Brain microvascular endothelial cell (primary cell): ENCODE measurements at regions not wholly inside any gene's neighbourhood (a gene's known extent, or its start where the extent isn't known, plus 50 kb on each side); places are given as distances from the start of the nearest gene placed in this dataset.

ENCODE experiments used
- DNase-seq: peaks from one replicate; pipeline ENCODE4 v3.0.0-alpha.2; 2020
- H3K27ac ChIP-seq: fragments of 250-450 bp; sonication (Bioruptor Pico); 2 replicates; pipeline ENCODE4 v1.5.1; 2020; ENCODE audit warnings: mild to moderate bottlenecking, moderate library complexity
- H3K27me3 ChIP-seq: fragments of 250-450 bp; sonication (Bioruptor Pico); replicated peaks from 2 replicates; pipeline ENCODE4 v1.5.1; 2020; ENCODE audit warnings: mild to moderate bottlenecking
- H3K36me3 ChIP-seq: fragments of 250-450 bp; sonication (Bioruptor Pico); replicated peaks from 2 replicates; pipeline ENCODE4 v1.5.1; 2020; ENCODE audit warnings: mild to moderate bottlenecking
- H3K4me3 ChIP-seq: 2 replicates; pipeline ENCODE4 v1.5.1; 2011; ENCODE audit warnings: low read depth, mild to moderate bottlenecking, control low read depth, low read length, moderate library complexity
- in situ Hi-C: cut with HindIII; loops from 2 replicates; pipeline ENCODE4 v1.10.0; 2017; ENCODE audit warnings: low sequenced_read_pairs, low pct_ligation_motif_present
- TF ChIP-seq, protein P1 (sequence below): IDR thresholded peaks from 2 replicates; pipeline ENCODE4 v1.5.1; 2011; ENCODE audit warnings: low read depth, mild to moderate bottlenecking, moderate library complexity, low read length, control low read depth, inconsistent platforms; ENCODE audit errors: missing control alignments

DNA sequence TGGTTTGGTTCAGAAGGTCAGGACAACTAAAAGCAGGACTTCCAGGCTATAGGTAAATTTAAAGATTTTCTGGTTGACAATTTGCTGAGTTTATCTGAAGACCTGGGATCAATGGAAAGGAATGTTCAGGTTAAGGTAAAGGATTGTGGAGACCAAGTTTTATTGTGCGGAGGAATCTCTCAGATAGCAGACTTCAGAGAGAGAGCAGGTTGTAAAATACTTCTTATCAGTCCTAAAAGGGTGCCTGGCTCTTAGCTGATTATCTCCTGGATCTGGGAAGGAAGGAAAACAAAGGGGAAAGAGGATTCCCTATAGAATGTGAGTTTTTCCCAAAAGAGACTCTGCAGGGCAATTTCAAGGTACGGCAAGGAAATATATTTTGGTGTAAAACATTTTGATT is 851.5 kb downstream of the DACH1 start:
- Histone ChIP-seq H3K27ac (no peak overlapping the region), H3K4me3 (no peak overlapping the region), H3K36me3 (no peaks in the 10 kb centered on the region), H3K27me3 (no peaks in the 10 kb centered on the region)
- TF ChIP-seq, protein P1, sequence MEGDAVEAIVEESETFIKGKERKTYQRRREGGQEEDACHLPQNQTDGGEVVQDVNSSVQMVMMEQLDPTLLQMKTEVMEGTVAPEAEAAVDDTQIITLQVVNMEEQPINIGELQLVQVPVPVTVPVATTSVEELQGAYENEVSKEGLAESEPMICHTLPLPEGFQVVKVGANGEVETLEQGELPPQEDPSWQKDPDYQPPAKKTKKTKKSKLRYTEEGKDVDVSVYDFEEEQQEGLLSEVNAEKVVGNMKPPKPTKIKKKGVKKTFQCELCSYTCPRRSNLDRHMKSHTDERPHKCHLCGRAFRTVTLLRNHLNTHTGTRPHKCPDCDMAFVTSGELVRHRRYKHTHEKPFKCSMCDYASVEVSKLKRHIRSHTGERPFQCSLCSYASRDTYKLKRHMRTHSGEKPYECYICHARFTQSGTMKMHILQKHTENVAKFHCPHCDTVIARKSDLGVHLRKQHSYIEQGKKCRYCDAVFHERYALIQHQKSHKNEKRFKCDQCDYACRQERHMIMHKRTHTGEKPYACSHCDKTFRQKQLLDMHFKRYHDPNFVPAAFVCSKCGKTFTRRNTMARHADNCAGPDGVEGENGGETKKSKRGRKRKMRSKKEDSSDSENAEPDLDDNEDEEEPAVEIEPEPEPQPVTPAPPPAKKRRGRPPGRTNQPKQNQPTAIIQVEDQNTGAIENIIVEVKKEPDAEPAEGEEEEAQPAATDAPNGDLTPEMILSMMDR, result no peak
- DNase-seq, result no peak
- in situ Hi-C loops, result no loop called here

DNA sequence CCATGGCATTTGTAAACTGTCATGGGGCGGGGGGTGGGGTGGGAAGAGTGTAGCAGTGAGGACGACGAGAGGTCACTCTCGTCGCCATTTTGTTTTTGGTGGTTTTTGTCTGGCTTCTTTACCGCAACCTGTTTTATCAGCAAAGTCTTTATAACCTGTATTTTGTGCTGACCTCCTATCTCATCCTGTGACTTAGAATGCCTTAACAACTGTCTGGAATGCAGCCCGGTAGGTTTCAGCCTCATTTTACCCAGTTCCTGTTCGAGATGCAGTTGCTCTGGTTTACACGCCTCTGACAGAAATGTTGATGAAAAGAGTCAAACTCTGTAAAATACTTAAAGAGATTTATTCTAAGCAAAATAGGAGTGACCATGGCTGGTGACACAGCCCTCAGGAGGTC is 852.0 kb downstream of the DACH1 start:
- DNase-seq, result no peak
- H3K27ac ChIP-seq, result no peak overlapping the region
- TF ChIP-seq, protein P1, result no peak
- H3K27me3 ChIP-seq, result no peaks in the 10 kb centered on the region
- in situ Hi-C loops, result no loop called here
- H3K4me3 ChIP-seq, result no peak overlapping the region
- no peaks in the 10 kb centered on the region for H3K36me3 ChIP-seq

DNA sequence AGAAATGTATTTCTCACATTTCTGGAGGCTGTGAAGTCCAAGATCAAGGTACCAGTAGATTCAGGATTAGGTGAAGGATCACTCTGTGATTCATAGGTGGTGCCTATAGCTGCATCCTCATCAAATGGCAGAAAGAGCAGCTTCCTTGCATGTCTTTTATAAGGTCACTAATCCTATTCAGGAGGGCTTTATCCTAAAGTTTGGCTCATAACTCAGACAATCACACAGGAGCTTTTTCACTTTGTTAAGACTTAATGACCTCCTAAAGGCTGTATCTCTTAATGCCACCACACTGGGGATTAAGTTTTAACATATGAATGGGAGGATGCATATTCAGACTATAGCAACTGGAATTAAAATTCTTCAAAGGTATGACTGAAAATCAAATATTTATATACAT is 861.1 kb downstream of the DACH1 start:
- Histone ChIP-seq H3K36me3 (no peaks in the 10 kb centered on the region), H3K27ac (no peak overlapping the region), H3K4me3 (no peak overlapping the region), H3K27me3 (no peaks in the 10 kb centered on the region)
- in situ Hi-C loops, result no loop called here
- TF ChIP-seq, protein P1, result no peak
- DNase-seq, result no peak

DNA sequence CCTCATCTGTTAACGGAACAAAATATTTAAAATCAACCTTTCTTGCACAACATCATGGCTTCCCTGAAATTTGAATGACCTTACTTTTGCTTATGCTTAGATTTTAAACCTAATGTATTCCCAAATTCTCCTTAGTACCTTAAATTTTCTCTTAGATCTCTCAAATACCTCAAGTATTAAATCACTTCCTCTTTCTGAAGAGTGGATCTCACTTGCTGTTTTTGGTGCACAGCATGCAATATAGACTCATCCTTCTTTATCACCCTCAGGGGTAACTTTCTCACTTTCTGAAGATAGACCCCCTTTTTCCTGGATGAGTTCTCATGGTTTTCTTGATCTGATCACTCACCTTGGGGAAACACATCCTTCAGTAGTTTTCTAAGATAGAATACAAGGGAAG is 871.7 kb downstream of the DACH1 start:
- no peak for DNase-seq
- H3K36me3 ChIP-seq, result no peaks in the 10 kb centered on the region
- in situ Hi-C loops, result no loop called here
- H3K27me3 ChIP-seq, result no peaks in the 10 kb centered on the region
- TF ChIP-seq, protein P1, result no peak
- no peak overlapping the region for H3K4me3 ChIP-seq
- no peak overlapping the region for H3K27ac ChIP-seq

DNA sequence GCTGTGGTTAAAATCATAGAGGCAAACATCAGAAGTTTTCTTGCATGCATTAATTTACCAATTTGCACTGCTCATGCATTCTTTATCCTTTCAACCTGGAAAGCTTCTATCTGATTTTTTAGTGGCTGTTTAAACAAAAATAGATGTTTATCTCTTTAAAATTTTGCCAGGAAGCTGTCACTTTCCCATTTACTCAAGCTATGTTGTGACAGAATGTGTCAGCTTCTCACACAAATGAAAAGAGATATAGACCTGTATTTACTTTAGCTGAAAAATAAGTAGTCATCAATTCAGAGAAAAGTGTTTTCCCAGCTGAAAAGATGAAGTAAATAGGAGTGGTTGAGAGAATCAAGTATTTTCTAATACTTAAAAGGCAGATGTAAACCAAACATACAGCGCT is 872.8 kb downstream of the DACH1 start:
- Histone ChIP-seq H3K27me3 (no peaks in the 10 kb centered on the region), H3K27ac (no peak overlapping the region), H3K36me3 (no peaks in the 10 kb centered on the region), H3K4me3 (no peak overlapping the region)
- DNase-seq, result no peak
- TF ChIP-seq, protein P1, result no peak
- in situ Hi-C loops, result no loop called here

DNA sequence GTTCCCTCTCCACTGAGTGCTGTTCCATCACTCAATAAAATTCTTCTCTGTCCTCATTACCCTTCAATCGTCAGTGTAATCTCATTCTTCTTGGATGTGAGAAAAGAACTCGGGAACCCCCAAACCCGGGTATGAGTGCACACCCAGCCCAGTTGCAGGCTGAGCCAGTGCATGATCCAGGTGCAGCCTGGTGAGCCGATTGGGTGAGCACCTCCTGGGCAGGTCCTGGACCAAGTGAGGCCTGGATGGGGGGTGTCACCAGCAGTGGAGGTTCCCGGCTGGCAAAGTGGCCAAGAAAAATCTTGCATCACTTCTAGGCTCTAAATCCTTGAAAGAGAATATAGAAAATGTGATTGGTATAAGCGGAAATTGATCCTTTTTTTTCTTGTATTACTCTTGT is 878.8 kb upstream of the KLHL1 start:
- H3K36me3 ChIP-seq, result no peaks in the 10 kb centered on the region
- in situ Hi-C loops, result no loop called here

More for the DNA sequence above, 878.8 kb upstream of the KLHL1 start:
- DNase-seq, result no peak
- Histone ChIP-seq H3K27ac (no peak overlapping the region), H3K27me3 (no peaks in the 10 kb centered on the region), H3K4me3 (no peak overlapping the region)
- TF ChIP-seq, protein P1, result no peak
